Amygdala (tissue), 56 donors: ENCODE measurements at regions not wholly inside any gene's neighbourhood (a gene's known extent, or its start where the extent isn't known, plus 50 kb on each side); places are given as distances from the start of the nearest gene placed in this dataset.

ENCODE experiments used
- DNase-seq, 56 donors: peaks; one replicate each; lab custom pipeline; 2025; lab: John Stamatoyannopoulos, UW

DNA sequence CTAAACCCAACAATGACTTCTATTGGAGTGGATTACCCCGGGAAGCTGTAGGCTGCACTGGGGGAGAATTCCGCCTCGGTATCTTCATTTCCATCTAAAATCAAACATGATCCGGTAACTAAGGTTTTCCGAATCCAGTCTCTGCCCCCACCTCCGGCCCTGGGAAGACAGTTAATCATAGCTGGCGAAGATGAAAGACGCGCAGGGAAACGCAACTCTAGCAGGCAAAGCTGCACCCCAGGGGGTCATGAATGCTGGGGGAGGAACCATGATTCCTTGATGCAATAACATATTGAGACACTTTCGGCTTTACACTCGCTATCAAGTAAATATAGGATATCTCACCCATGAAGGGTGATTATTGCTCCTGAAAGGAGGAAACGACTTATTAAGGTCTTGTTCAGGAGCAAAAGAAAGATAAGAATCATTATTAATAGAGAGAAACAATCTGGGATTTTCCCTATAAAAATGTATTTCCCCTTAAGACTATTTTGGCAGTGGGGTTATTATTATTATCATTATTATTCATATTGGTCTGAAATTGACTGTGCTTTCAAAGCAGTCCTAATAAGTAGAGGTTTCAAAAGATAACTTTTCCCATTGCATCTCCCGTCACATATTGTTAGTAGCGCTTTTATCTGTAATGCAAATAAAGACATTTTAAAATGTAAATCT is 614.9 kb downstream of the VRK1 start:
- DNase-seq, result peak in 1 of 56 donors; percentile 9

DNA sequence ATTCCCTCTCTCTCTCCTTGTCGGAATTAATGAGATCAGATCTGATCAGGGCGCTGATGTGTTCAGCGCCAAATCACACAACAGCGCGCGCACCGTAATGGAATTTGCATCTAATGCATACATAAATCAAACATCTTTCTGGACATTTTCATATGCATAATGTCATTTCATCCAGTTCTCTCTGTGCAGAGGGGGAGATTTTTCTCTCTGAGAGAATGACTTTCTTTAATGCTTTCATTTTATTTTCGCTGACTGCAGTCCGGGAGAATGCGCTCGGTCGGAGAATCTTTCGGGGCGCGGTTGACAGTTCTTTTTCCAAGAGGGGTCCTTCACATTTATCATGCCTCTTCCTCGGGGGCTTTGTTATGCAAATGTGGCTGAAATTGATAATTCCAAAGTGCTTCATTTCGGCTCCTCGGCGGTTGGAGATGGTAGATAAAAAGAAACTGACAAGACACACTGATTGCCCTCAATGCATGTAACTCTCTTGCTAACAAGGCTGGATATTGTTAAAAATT is 615.9 kb downstream of the VRK1 start:
- DNase-seq, result no peak

DNA sequence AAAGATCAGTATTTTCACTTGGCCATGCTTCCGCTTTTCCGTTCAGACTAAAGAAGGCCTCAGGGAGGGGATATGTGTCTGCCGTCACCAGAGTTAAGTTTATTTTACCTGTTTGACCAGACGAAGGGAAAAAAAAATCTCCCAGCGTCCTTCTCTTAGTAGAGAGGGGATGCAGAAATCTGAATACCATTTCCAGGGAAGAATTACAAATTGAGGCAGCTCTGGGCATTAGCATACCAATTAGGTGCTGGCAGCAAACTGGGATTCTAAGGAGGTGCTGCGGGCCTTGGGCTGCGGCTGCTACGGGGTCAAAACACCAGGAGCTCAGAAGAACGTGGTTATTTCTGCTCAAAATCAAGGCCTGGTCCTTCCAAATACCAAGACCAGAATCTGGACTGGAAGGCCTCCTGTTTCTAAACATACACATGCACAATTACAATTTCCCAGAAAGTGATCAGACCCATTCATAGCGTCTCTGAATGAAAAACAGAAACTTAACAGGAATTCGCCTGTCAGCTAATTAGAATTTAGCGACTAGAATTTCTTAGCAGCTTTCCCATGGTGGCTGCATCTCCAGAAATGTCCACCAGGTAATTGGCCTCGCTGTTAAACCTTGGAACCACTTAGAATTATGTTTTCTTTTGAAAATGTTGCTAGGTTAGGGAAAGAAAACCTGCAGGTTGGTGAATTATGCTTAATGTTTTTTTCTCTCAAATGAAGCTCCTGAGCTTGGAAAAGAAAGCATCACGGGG is 617.0 kb downstream of the VRK1 start:
- DNase-seq, result peak in 1 of 56 donors; percentile 7

DNA sequence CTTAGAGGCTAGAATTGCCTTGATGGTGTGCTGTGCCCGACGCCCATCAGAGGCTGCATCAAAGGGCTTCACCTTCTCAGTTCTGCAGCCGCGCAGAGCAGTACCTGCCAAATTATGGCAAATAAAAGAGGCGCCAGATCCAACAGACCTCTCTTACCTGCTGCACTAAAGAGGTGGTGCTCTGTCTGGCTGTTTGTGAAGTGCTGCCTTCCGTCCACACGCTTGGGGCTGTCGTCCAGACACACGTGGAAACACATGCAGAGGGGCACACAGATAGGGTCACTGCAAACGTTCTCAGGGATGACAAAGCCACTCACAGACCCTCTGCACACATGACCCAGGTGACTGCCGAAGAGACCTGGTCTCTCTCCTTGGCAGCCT is 617.5 kb downstream of the VRK1 start:
- DNase-seq, result no peak

DNA sequence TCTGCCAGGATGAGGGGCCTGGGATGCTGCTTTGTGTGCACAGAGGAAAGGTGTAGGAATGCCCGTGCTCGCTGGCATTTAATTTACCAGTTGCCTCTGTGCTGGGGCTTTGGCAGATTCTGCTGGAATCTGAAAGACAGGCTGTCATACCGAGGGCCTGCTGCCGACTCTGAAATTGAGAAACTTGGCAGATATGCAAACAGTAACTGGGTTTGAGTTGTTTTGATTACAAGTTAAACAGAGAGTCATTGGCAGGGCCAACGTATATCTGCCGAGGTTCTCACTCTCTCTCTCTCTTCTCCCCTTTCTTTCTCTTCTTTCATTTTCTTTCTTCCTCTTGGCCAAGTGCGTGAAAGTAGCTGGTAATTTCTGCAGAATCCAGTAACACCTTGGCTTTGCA is 618.7 kb downstream of the VRK1 start:
- peak in 1 of 56 donors; percentile 25 for DNase-seq

DNA sequence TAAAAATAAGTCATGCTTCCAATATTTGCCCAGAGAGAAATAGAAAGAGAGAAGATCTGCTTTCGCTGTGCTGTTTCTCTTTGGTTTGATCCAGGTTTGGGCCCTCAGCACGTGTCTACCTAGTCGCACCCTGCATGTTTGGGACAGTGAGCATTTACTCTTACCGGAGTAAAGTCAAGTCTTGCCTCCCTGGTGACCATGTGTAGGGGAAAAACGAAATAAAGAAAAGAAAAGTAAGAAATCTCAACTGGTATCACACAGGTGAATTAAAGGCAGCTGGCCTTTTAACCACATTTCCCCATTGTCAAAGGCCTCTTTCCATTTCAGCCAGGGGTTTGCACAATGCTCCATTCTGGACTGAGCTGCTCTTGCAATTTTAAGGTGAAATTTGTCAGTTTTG is 619.4 kb downstream of the VRK1 start:
- DNase-seq, result no peak

DNA sequence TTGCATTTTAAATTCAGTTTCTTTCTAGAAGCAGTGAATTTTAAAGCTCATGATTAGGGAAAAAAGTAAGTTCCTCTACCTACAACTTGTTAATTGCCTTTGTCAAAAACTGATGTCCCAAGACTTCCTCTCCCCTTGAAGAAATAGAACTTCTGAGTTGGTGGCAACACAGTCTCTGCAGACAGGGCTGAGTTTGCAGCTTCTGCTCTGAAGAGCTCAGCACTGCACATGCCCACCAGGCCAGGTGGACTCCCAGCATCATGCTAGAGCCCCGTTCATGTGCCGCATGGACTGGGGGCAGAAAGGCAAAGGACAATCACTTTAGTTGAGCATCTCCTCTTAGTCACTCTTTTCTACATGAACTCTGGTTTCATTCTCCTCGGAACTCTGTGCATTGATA is 620.1 kb downstream of the VRK1 start:
- DNase-seq, result no peak

DNA sequence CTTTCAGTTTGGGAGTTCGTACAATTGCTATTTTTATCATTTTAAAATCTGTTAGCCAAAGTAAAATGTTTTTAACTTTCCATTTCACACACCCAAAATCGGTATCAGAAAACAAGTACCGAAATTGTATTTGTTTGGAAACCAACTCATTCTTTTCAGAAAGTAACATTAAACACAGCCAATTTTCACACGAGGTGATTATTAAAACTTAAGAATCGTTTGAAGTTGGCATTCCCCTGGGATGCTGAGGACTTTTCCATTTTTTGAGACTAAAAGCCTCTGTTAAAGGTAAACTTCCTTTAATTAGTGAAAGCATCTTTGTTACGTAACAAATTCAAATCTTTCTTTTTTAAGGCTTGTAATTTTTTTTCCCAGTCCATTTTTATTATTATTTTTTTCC is 623.0 kb downstream of the VRK1 start:
- no peak for DNase-seq

DNA sequence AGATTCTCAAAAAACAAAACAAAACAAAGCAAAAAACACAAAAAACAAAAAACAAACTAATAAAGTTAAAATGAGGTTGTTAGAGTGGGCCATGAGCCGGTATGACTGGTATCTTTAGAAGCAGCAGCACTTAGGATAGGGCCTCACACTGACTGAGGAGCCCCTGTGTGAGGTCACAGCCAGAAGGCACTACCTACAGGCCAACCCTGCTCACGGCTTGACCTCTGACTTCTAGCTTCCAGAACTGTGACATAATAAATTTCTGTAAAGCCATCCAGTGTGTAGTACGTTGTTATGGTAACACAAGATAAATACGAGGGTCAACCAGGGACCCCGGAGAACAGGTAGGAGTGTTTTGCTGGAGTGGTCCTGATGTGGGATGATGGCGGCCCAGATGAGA is 629.6 kb downstream of the VRK1 start:
- DNase-seq, result no peak

DNA sequence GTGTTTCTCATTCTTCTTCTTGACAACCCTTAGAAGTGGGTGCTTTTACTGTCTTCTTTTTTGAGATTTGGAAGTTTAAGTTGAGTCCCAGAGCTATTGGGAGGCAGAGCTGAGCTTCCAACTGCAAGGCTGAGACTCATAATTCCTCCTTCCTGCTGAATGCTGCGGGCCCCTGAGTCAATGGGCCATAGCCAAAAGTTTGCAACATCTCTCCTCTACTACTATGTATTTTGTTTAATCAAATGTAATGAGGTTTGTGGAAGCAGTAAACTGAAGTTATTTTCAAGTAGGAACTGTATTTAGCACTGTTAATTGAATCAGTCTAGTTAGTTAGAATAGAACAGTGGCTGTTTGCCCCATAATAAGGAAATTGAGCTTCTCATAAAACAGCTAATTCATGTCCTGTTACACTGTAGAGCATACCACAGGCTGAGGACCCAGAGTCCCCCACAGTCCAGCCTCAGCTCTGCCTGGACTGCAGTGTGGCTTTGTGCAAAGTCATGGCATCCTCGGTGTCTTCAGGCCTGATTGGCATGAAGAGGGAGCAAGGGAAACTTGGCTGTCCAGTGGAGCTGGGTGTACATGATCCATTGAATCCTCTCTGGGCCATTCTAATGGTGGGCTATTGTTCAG is 631.7 kb downstream of the VRK1 start:
- DNase-seq, result no peak

DNA sequence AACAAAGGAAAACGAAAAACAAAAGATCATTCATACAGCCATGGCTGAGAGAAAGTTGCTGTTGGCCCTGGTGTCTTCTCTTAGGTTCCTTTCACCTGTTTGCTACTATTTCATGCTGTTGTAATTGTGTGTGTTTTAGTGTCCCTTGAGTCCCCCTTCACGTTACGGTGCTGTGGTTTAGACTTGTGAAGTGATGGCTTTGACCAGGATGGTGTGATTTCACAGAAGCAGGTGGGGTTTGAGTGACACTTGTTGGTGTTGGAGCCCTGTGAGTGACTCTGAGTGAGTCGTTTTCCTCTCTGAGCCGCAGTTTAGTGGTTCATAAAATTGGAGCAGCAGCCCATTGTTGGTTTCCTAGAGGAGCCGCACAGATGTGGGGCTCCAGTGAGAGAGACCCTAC is 635.4 kb downstream of the VRK1 start:
- no peak for DNase-seq

DNA sequence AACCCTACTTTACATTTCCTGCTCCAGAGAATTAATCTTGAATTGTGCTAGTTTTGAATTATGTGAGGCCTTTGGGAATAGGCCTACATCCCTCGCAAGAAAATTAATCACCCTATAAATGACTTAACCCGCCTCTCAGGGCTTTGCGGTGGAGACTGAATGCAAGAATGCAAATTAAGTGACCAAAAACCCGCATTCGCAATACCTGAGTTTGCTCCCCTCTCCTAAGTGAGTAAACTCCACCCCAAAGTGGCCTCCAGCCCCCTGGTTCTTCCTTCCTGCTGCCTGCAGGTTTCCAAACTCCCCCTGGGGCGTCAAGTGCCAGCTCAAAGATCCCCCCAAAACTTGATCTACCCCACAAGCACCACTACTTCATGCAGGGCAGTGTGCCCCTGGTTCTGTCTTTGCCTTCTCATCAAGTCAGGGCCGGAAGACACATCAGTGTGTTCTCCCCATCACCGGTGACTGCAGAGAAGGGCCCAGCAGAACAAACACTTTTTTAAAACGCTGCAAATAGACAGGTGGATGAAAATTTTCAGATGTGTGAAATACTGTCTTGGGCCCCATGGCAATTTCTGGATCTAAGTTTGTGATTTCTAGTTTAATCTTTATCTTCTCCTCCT is 644.7 kb downstream of the VRK1 start:
- no peak for DNase-seq

DNA sequence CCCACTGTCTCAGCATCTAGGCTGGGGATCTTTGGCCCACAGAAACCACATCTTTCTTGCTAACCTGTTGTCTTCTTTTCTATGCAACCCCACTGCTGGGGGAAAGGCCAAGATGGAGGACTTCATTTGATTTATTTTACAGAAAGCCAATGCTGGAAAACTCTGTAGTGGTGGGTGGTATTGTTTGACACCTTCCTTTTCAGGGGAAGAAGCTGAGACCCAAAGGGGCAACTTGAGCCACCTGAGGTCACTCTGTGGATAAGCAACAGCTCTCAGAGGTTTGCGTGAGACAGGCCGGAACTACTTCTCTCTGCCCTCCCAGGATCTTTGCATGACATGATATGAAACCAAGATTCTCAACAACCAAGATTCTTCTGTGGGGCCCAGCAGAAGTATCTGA is 645.2 kb downstream of the VRK1 start:
- no peak for DNase-seq

DNA sequence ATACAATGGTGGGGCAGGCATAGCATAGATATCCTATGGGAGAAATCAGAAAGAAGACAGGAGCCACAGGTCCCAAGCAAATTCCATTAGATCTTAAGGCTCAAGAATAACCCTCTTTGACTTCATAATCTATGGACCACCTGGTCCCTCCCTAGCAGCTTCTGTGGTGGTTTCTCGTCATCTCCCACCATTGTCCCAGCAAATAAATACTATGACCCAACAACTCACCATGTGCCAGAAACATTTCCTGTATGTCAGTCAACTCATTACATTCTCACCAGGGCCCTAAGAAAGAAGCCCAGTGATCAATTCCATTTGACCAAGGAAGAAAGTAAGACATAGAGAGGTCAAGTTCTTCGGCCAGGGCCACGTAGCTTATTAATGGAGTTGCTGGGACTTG is 646.2 kb downstream of the VRK1 start:
- no peak for DNase-seq

DNA sequence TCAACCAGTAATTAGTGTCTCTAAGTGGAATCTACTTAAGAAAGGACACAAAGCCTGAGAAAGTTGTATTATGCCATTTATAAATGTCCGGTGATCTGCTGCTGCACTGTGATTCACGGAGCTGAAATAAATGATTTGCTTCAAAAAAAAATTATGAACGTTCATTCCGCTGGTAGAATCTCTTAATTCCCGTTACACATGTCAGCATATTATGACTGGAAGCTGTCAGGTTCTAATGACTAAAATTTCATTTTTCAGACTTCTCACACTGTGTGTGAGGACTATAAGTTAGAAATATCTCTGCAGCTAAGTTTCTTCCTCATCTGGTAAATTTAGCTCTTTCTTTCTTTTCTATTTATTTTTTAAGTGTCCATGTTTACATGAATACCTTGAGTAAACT is 647.1 kb downstream of the VRK1 start:
- no peak for DNase-seq

DNA sequence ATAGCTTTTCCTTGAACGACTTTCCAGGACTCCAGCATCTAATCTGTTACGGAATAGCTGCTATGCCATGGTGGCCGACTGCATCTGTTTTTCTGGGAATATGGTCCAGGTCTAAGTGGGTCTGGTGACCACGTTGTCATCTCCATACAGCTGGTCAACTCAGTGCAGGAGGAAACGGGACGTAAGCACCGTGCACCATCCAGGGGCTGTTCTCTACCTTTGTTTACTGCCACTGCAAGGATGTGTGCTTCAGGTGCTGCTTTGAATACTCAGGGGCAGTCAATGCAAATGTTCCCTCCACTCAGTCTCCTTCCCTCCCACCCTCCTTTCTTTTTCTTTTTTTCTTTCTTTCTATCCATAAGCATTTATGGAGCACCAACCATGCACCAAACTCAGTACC is 648.2 kb downstream of the VRK1 start:
- DNase-seq, result no peak

DNA sequence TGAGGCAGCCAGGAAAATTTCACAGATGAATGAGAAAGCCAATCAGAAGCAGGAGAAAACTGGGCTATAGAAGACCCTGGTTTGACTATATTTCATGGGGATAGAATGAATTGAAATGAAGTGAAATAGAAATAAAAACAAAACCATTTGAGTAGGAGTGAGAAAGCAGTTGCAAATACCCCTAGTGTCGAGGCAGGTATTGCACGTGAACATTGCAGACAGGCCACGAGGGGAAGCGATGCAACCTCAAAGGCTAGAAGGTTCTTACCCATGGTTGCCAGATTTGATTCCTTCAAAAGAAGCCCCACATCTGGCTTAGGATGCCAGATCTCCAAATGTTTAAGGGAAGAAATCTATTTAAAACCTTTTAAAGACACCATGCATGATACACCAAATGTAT is 648.9 kb downstream of the VRK1 start:
- DNase-seq, result no peak

DNA sequence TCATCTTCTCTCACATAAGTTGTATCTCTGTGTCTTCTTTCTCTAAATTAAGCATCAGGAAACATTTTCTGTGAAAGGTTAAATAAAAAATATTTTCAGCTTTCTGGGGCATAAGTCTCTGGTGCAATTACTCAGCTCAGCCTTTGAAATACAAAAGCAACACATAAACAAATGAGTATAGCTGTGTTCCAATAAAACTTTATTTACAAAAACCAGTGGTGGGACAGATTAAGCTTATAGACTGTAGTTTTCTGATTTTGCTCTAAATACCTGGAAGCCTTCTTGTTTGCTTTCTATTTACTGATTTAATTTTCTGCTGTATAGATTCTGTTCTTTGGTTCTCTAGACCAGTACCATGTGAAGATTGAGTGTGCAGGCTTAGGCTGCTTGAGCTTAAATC is 655.1 kb downstream of the VRK1 start:
- no peak for DNase-seq

DNA sequence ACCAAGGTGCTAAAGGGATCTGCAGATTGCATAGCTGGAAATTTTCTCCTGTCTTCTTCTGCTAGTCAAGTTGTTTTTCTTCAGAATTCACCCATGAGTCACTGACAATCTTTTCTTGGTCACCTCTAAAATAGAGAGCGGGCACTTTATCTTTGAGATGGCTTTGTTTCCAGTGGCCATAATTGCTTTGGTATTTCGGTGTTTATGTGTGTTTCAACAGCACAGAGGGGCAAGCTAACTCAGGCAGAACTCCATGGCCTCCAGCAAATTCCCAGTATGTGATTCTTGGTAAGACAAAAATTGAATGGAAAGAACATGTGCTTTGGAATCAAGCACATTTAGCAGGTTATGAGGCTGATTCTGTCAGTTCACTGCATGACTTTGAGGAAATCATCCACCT is 656.8 kb downstream of the VRK1 start:
- DNase-seq, result no peak

DNA sequence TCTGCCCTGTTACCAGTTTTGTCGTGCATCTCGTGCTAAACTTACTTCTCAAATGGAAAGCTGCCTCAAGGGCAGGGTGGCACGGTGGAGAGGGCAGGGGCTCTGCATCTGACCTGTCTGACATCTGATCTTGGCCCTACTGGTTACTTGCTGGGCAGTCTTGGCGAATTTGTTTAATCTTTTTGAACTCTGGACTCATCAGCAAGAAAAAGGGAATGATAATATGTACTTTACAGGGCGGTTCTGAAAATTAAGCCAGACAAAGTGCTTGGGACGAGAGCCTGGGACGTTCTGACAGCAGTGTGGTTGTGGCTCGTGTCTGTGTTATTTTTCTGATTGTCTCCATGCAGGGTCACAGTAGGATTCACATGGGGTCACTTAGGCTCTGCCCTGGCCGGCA is 659.3 kb downstream of the VRK1 start:
- no peak for DNase-seq

DNA sequence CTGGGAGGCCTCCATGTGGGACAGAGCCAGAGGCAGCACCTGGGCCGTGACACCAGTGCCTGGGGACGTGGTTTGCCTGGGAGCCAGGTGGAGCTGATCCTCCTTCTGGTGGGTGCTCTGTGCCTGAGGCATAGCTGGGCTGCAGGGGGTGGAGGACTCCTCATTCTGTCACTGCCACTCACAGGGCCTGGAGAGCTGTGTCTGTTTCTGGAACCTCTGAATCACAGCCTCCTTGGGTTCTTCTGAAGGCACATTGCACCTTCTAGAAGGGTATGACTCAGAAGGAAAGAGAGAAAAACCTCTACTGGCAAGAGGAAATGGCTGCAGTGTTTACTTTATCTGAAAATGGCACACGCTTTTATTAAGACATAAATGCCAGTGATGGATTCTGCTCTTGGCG is 659.8 kb downstream of the VRK1 start:
- DNase-seq, result peak in 1 of 56 donors; percentile 13
